GM19035 (cell line): ENCODE measurements at regions not wholly inside any gene's neighbourhood (a gene's known extent, or its start where the extent isn't known, plus 50 kb on each side); places are given as distances from the start of the nearest gene placed in this dataset.
"Not testable (repeated sequence)": the region's sequence is repeated elsewhere in the genome, so short reads cannot be mapped to it uniquely, and the experiment has no call there.

ENCODE experiments used
- ATAC-seq: cut with Tn5 transposase; IDR thresholded peaks from one replicate; pipeline ENCODE4 v1.9.1; 2021; ENCODE audit not compliant: unreplicated experiment

- ATAC-seq: no peak
These were observed 2425.1 kb upstream of the PCDH20 start for GRCh38 chr13:63840551-63841421.

- no peak for ATAC-seq
These were observed 2422.9 kb upstream of the PCDH20 start for GRCh38 chr13:63838366-63839110.

GRCh38 chr13:63837701-63838100 lies 2422.1 kb upstream of the PCDH20 start:
- ATAC-seq: not testable (repeated sequence)

GRCh38 chr13:63829609-63830008 lies 2414.0 kb upstream of the PCDH20 start:
- ATAC-seq: not testable (repeated sequence)

- not testable (repeated sequence) for ATAC-seq
These were observed 2406.1 kb upstream of the PCDH20 start for GRCh38 chr13:63821785-63822184.

- not testable (repeated sequence) for ATAC-seq
These were observed 2395.9 kb upstream of the PCDH20 start for GRCh38 chr13:63811428-63812004.

GRCh38 chr13:63791134-63791533 lies 2375.5 kb upstream of the PCDH20 start:
- ATAC-seq: not testable (repeated sequence)

GRCh38 chr13:63774133-63774532 lies 2358.5 kb upstream of the PCDH20 start:
- ATAC-seq: no peak

- no peak for ATAC-seq
These were observed 2357.8 kb upstream of the PCDH20 start for GRCh38 chr13:63773476-63773875.

- ATAC-seq: not testable (repeated sequence)
These were observed 2342.0 kb upstream of the PCDH20 start for GRCh38 chr13:63757683-63758082.

GRCh38 chr13:63749857-63750256 lies 2334.2 kb upstream of the PCDH20 start:
- not testable (repeated sequence) for ATAC-seq

- ATAC-seq: not testable (repeated sequence)
These were observed 2326.1 kb upstream of the PCDH20 start for GRCh38 chr13:63741814-63742101.

- no peak for ATAC-seq
These were observed 2325.6 kb upstream of the PCDH20 start for GRCh38 chr13:63741029-63741813.

- ATAC-seq: not testable (repeated sequence)
These were observed 2323.6 kb upstream of the PCDH20 start for GRCh38 chr13:63739112-63739735.

- ATAC-seq: no peak
These were observed 2321.8 kb upstream of the PCDH20 start for GRCh38 chr13:63737418-63737817.

- ATAC-seq: no peak
These were observed 2316.2 kb upstream of the PCDH20 start for GRCh38 chr13:63731896-63732295.

GRCh38 chr13:63712159-63712558 lies 2296.5 kb upstream of the PCDH20 start:
- ATAC-seq: not testable (repeated sequence)

- no peak for ATAC-seq
These were observed 2291.1 kb upstream of the PCDH20 start for GRCh38 chr13:63706751-63707150.

- no peak for ATAC-seq
These were observed 2288.9 kb upstream of the PCDH20 start for GRCh38 chr13:63704521-63704920.

- no peak for ATAC-seq
These were observed 2284.7 kb upstream of the PCDH20 start for GRCh38 chr13:63700350-63700749.

GRCh38 chr13:63699948-63700347 lies 2284.3 kb upstream of the PCDH20 start:
- ATAC-seq: no peak
